Endothelial cell of umbilical vein (primary cell): ENCODE measurements at regions not wholly inside any gene's neighbourhood (a gene's known extent, or its start where the extent isn't known, plus 50 kb on each side); places are given as distances from the start of the nearest gene placed in this dataset.

ENCODE experiments used
- BruUV-seq: library from RNA; stranded (reverse); fragments of 400-500 nt; replicated peaks from 2 replicates; lab custom pipeline; 2021; lab: Mats Ljungman, UMichigan
- CTCF ChIA-PET: fragments of 300-600, 350-600 bp; sonication (Branson Sonifier 250); formaldehyde crosslinking; loops from one replicate; lab custom pipeline; 2021; ENCODE audit warnings: antibody characterized with exemption, inconsistent platforms; lab: Charles Lee
- POLR2A ChIA-PET: fragments of 300-600, 350-600 bp; sonication (Branson Sonifier 250); formaldehyde crosslinking; loops from one replicate; lab custom pipeline; 2021; ENCODE audit warnings: antibody characterized with exemption, inconsistent platforms; lab: Charles Lee
- DNase-seq: peaks from one replicate; pipeline ENCODE4 v3.0.0-alpha.2; 2011; ENCODE audit warnings: low read depth, low spot score
- FAIRE-seq: peaks from 2 replicates; lab custom pipeline; 2011; peaks lifted over from hg19 to GRCh38; lab: Jason Lieb, UNC
- H2AFZ ChIP-seq: 2 replicates; pipeline ENCODE4 v1.6.0; 2012; ENCODE audit warnings: low read depth, low read length, control low read depth, inconsistent platforms
- H3K27ac ChIP-seq: 2 replicates; pipeline ENCODE4 v1.5.1; 2011; ENCODE audit warnings: low read depth, mild to moderate bottlenecking, control low read depth, low read length, moderate library complexity; ENCODE audit not compliant: insufficient read depth
- H3K27me3 ChIP-seq, 2 experiments: 2 replicates each; pipeline versions ENCODE4 v1.6.0 to v1.6.1; 2011; ENCODE audit warnings: low read length in 2 of 2, mixed read lengths in 1 of 2; ENCODE audit not compliant: control insufficient read depth in 2 of 2, insufficient read depth in 2 of 2
- H3K36me3 ChIP-seq, 2 experiments: 2 replicates in 1 of 2; 3 replicates in 1 of 2; pipeline ENCODE4 v1.5.1; 2011; ENCODE audit warnings: low read length in 2 of 2, mild to moderate bottlenecking in 1 of 2, moderate library complexity in 1 of 2; ENCODE audit not compliant: control insufficient read depth in 2 of 2, insufficient read depth in 2 of 2; ENCODE audit errors: extremely low read depth in 1 of 2
- H3K4me1 ChIP-seq: 3 replicates; pipeline ENCODE4 v1.5.1; 2011; ENCODE audit warnings: mild to moderate bottlenecking, low read length; ENCODE audit not compliant: control insufficient read depth, insufficient read depth; ENCODE audit errors: extremely low read depth
- H3K4me2 ChIP-seq: 2 replicates; pipeline ENCODE4 v1.6.1; 2011; ENCODE audit warnings: low read length, control low read depth, mixed read lengths; ENCODE audit not compliant: insufficient read depth
- H3K4me3 ChIP-seq, 3 experiments: fragments of 200-600 bp in 1 of 3; sonication (generic), shearing (Covaris generic) in 1 of 3; replicated peaks in 1 of 3; 2 replicates each; pipeline ENCODE4 v1.5.1; 2011 to 2016; ENCODE audit warnings: control low read depth in 3 of 3, low read length in 3 of 3, mild to moderate bottlenecking in 2 of 3, inconsistent platforms in 1 of 3, low read depth in 1 of 3, moderate library complexity in 1 of 3; ENCODE audit not compliant: insufficient read depth in 1 of 3
- H3K79me2 ChIP-seq: 2 replicates; pipeline ENCODE4 v1.6.0; 2012; ENCODE audit warnings: low read length, inconsistent platforms; ENCODE audit not compliant: control insufficient read depth, insufficient read depth
- H3K9ac ChIP-seq: replicated peaks from 2 replicates; pipeline ENCODE3; 2011; ENCODE audit warnings: low read length, control low read depth; ENCODE audit not compliant: insufficient read depth; ENCODE audit errors: extremely low read depth
- H3K9me1 ChIP-seq: replicated peaks from 3 replicates; pipeline ENCODE4 v1.6.0; 2011; ENCODE audit warnings: mild to moderate bottlenecking, low read length; ENCODE audit not compliant: control insufficient read depth, insufficient read depth; ENCODE audit errors: extremely low read depth
- H3K9me3 ChIP-seq: replicated peaks from 2 replicates; pipeline ENCODE4 v1.5.1; 2012; ENCODE audit warnings: low read length, inconsistent platforms; ENCODE audit not compliant: control insufficient read depth, insufficient read depth
- H4K20me1 ChIP-seq: replicated peaks from 2 replicates; pipeline ENCODE3; 2011; ENCODE audit warnings: mild to moderate bottlenecking, low read length; ENCODE audit not compliant: control insufficient read depth, insufficient read depth; ENCODE audit errors: extremely low read depth
- CTCF ChIP-seq, 2 donors: IDR thresholded peaks; 1 replicate in 1 of 2; 2 replicates in 1 of 2; pipeline ENCODE4 v1.5.1; 2011; ENCODE audit warnings: low read length in 2 of 2, mild to moderate bottlenecking in 2 of 2, moderate library complexity in 2 of 2, control low read depth in 1 of 2, inconsistent platforms in 1 of 2, low read depth in 1 of 2; ENCODE audit not compliant: insufficient read depth in 1 of 2; ENCODE audit errors: extremely low read depth in 1 of 2
- EZH2 ChIP-seq: IDR thresholded peaks from 2 replicates; pipeline ENCODE4 v1.6.1; 2012; ENCODE audit warnings: borderline replicate concordance, low read depth, mild to moderate bottlenecking, moderate library complexity, low read length, inconsistent platforms; ENCODE audit not compliant: severe bottlenecking
- FOS ChIP-seq: IDR thresholded peaks from 2 replicates; pipeline ENCODE4 v1.6.1; 2011; ENCODE audit warnings: mild to moderate bottlenecking, low read length, moderate library complexity, borderline replicate concordance; ENCODE audit not compliant: insufficient read depth
- GATA2 ChIP-seq: IDR thresholded peaks from 2 replicates; pipeline ENCODE4 v1.7.0; 2011; ENCODE audit warnings: low read depth, mild to moderate bottlenecking, moderate library complexity, mixed read lengths, low read length; ENCODE audit not compliant: insufficient read length, insufficient read depth
- JUN ChIP-seq: IDR thresholded peaks from 2 replicates; pipeline ENCODE4 v1.6.1; 2011; ENCODE audit warnings: borderline replicate concordance, low read depth; ENCODE audit not compliant: insufficient read length, insufficient read depth
- MAX ChIP-seq: IDR thresholded peaks from 2 replicates; pipeline ENCODE4 v1.6.1; 2011; ENCODE audit not compliant: insufficient read depth, insufficient read length
- MYC ChIP-seq: IDR thresholded peaks from one replicate; pipeline ENCODE4 v1.6.1; 2011; ENCODE audit warnings: mild to moderate bottlenecking, low read depth, low read length
- POLR2A ChIP-seq: IDR thresholded peaks from 2 replicates; pipeline ENCODE4 v1.6.1; 2012; ENCODE audit warnings: low read depth, mild to moderate bottlenecking, control low read depth, low read length
- POLR2AphosphoS5 ChIP-seq: IDR thresholded peaks from 2 replicates; pipeline ENCODE4 v1.6.1; 2012; ENCODE audit warnings: low read depth, mild to moderate bottlenecking, control low read depth, low read length, moderate library complexity; ENCODE audit not compliant: insufficient read depth
- dilution Hi-C: fragments of 300-500 bp; cut with MboI; formaldehyde crosslinking; loops from one replicate; pipeline ENCODE4 v1.15.0; 2019; ENCODE audit warnings: low sequenced_read_pairs; ENCODE audit not compliant: extremely low pct_ligation_motif_present
- intact Hi-C: fragments of 100-400 bp; cut with micrococcal nuclease; formaldehyde crosslinking; loops from one replicate; pipeline ENCODE4 v1.10.0; 2022

- no peak overlapping the region for H3K27ac ChIP-seq
- H3K9me3 ChIP-seq: no peaks in the 10 kb centered on the region
- no peak for DNase-seq
- H3K27me3 ChIP-seq: no peaks in the 10 kb centered on the region
- no peak overlapping the region for H3K4me2 ChIP-seq
- no peaks in the 10 kb centered on the region for H3K36me3 ChIP-seq
- ChIA-PET POLR2A (no interaction called here), CTCF (interaction anchor here (1.2 kb wide), 1 partner anchor 12 kb away, joined by 3 read pairs; no protein-coding TSS in a partner anchor)
- BruUV-seq: no TSS peak
- H3K9ac ChIP-seq: no peak overlapping the region
- no peaks in the 10 kb centered on the region for H3K4me1 ChIP-seq
- no peak for TF ChIP-seq CTCF (IDR thresholded peaks at IDR 0.05; ENCODE audit: extremely low read depth in 1 of 2, insufficient read depth in 1 of 2, low read depth in 1 of 2, low read length in 2 of 2)
- no peak for TF ChIP-seq POLR2AphosphoS5
- no peak for TF ChIP-seq FOS
- TF ChIP-seq MYC: no peak
- no peak for TF ChIP-seq GATA2
- no peak for TF ChIP-seq EZH2
- no peak for TF ChIP-seq MAX
- TF ChIP-seq POLR2A: no peak
- no peak for TF ChIP-seq JUN
- FAIRE-seq: no peak
- H3K9me1 ChIP-seq: no peaks in the 10 kb centered on the region
- no peaks in the 10 kb centered on the region for H4K20me1 ChIP-seq
- H3K79me2 ChIP-seq: no peaks in the 10 kb centered on the region
- intact Hi-C loops: no loop called here
- dilution Hi-C loops: no loop called here
- H3K4me3 ChIP-seq: no peak overlapping the region
- H2AFZ ChIP-seq: no peak overlapping the region
Observed at GRCh38 chr20:6420336-6420735, 297.5 kb upstream of the FERMT1 start.
